Activated naive CD4-positive, alpha-beta T cell treated with anti-CD3 and anti-CD28 coated beads, Interleukin-2, amount 10 ng/mL, durations not matched to agents 7 days and 5 days (primary cell): ENCODE measurements at regions not wholly inside any gene's neighbourhood (a gene's known extent, or its start where the extent isn't known, plus 50 kb on each side); places are given as distances from the start of the nearest gene placed in this dataset.
A peak's percentile ranks its signal among the peaks of the same experiment; 100 is the strongest.

Source experiments
- CTCF ChIA-PET: fragments of 350-600 bp; sonication (Branson Sonifier 250); formaldehyde crosslinking; loops from one replicate; lab custom pipeline; 2021; ENCODE audit warnings: antibody characterized with exemption; lab: Charles Lee
- DNase-seq: peaks from one replicate; pipeline ENCODE4 v3.0.0-alpha.2; 2020
- H3K27ac Mint-ChIP-seq: one replicate; pipeline ENCODE4 v1.8.0; 2021; ENCODE audit warnings: mild to moderate bottlenecking, moderate library complexity, mixed read lengths
- H3K27me3 Mint-ChIP-seq: one replicate; pipeline ENCODE4 v1.8.0; 2021; ENCODE audit warnings: mild to moderate bottlenecking, mixed read lengths
- H3K36me3 Mint-ChIP-seq: one replicate; pipeline ENCODE4 v1.8.0; 2021; ENCODE audit warnings: mixed read lengths
- H3K4me1 Mint-ChIP-seq: one replicate; pipeline ENCODE4 v1.8.0; 2021; ENCODE audit warnings: mixed read lengths
- H3K4me3 Mint-ChIP-seq: one replicate; pipeline ENCODE4 v1.8.0; 2021; ENCODE audit warnings: mild to moderate bottlenecking, moderate library complexity, mixed read lengths
- H3K9me3 Mint-ChIP-seq: one replicate; pipeline ENCODE4 v1.8.0; 2021; ENCODE audit warnings: mixed read lengths

GRCh38 chr17:77475016-77475976, 334.5 kb downstream of the SEC14L1 start:
- H3K4me1 Mint-ChIP-seq = peaks cover 88% of the 10 kb centered on the region
- CTCF ChIA-PET = interaction anchor here (0.6 to 3.1 kb wide), 7 partner anchors 13 to 76 kb away, joined by 3 to 16 read pairs (median 3); no protein-coding TSS in a partner anchor
- H3K4me3 Mint-ChIP-seq = peak overlapping the region; percentile 10
- peak; percentile 67 for DNase-seq
- peak overlapping the region; percentile 60 for H3K27ac Mint-ChIP-seq
- H3K36me3 Mint-ChIP-seq = peaks cover 62% of the 10 kb centered on the region
- H3K9me3 Mint-ChIP-seq = no peaks in the 10 kb centered on the region
- H3K27me3 Mint-ChIP-seq = no peaks in the 10 kb centered on the region

- peaks cover 55% of the 10 kb centered on the region for H3K36me3 Mint-ChIP-seq
Observed at GRCh38 chr17:77476006-77476405, 335.2 kb downstream of the SEC14L1 start.

GRCh38 chr17:77476498-77476897, 335.7 kb downstream of the SEC14L1 start:
- no peak for DNase-seq

More at GRCh38 chr17:77476006-77476405, 335.2 kb downstream of the SEC14L1 start:
- Mint-ChIP-seq H3K27ac (no peak overlapping the region), H3K27me3 (no peaks in the 10 kb centered on the region), H3K4me3 (peak overlapping the region; percentile 10), H3K4me1 (peaks cover 81% of the 10 kb centered on the region), H3K9me3 (no peaks in the 10 kb centered on the region)
- DNase-seq = no peak
- CTCF ChIA-PET = interaction anchor here (3.1 kb wide), 1 partner anchor 45 kb away, joined by 16 read pairs; no protein-coding TSS in a partner anchor

GRCh38 chr17:77476931-77477805, 336.4 kb downstream of the SEC14L1 start:
- H3K4me3 Mint-ChIP-seq = no peak overlapping the region
- DNase-seq = no peak
- no peaks in the 10 kb centered on the region for H3K27me3 Mint-ChIP-seq
- peak overlapping the region; percentile 77 for H3K27ac Mint-ChIP-seq
- peaks cover 57% of the 10 kb centered on the region for H3K36me3 Mint-ChIP-seq
- CTCF ChIA-PET = interaction anchor here (0.8 to 3.1 kb wide), 4 partner anchors 19 to 48 kb away, joined by 3 to 16 read pairs (median 4); no protein-coding TSS in a partner anchor
- peaks cover 74% of the 10 kb centered on the region for H3K4me1 Mint-ChIP-seq
- no peaks in the 10 kb centered on the region for H3K9me3 Mint-ChIP-seq

More at GRCh38 chr17:77476498-77476897, 335.7 kb downstream of the SEC14L1 start:
- CTCF ChIA-PET = interaction anchor here (1.3 to 3.1 kb wide), 2 partner anchors 20 to 46 kb away, joined by 4 to 16 read pairs; no protein-coding TSS in a partner anchor
- no peaks in the 10 kb centered on the region for H3K27me3 Mint-ChIP-seq
- H3K4me3 Mint-ChIP-seq = no peak overlapping the region
- peaks cover 57% of the 10 kb centered on the region for H3K36me3 Mint-ChIP-seq
- peaks cover 79% of the 10 kb centered on the region for H3K4me1 Mint-ChIP-seq
- peak overlapping the region; percentile 77 for H3K27ac Mint-ChIP-seq
- no peaks in the 10 kb centered on the region for H3K9me3 Mint-ChIP-seq

- H3K4me1 Mint-ChIP-seq = peaks cover 63% of the 10 kb centered on the region
- H3K36me3 Mint-ChIP-seq = peaks cover 50% of the 10 kb centered on the region
- no peaks in the 10 kb centered on the region for H3K9me3 Mint-ChIP-seq
- DNase-seq = no peak
- H3K27me3 Mint-ChIP-seq = no peaks in the 10 kb centered on the region
- CTCF ChIA-PET = interaction anchor here (0.8 to 1.0 kb wide), 2 partner anchors 20 to 50 kb away, joined by 3 read pairs; no protein-coding TSS in a partner anchor
- H3K4me3 Mint-ChIP-seq = no peak overlapping the region
- no peak overlapping the region for H3K27ac Mint-ChIP-seq
Observed at GRCh38 chr17:77478281-77478680, 337.5 kb downstream of the SEC14L1 start.

GRCh38 chr17:77478899-77479298, 338.1 kb downstream of the SEC14L1 start:
- no peak for DNase-seq
- H3K36me3 Mint-ChIP-seq = peaks cover 46% of the 10 kb centered on the region
- H3K27me3 Mint-ChIP-seq = no peaks in the 10 kb centered on the region
- H3K4me3 Mint-ChIP-seq = no peak overlapping the region
- no peaks in the 10 kb centered on the region for H3K9me3 Mint-ChIP-seq
- peak overlapping the region; percentile 58 for H3K27ac Mint-ChIP-seq
- CTCF ChIA-PET = no interaction called here
- H3K4me1 Mint-ChIP-seq = peaks cover 56% of the 10 kb centered on the region

- H3K4me3 Mint-ChIP-seq = no peak overlapping the region
- peaks cover 43% of the 10 kb centered on the region for H3K36me3 Mint-ChIP-seq
- peak overlapping the region; percentile 19 for H3K27ac Mint-ChIP-seq
- no peaks in the 10 kb centered on the region for H3K9me3 Mint-ChIP-seq
- no peaks in the 10 kb centered on the region for H3K27me3 Mint-ChIP-seq
- CTCF ChIA-PET = no interaction called here
- DNase-seq = no peak
- peaks cover 49% of the 10 kb centered on the region for H3K4me1 Mint-ChIP-seq
Observed at GRCh38 chr17:77479372-77480198, 338.8 kb downstream of the SEC14L1 start.

- no peak for DNase-seq
- Mint-ChIP-seq H3K9me3 (no peaks in the 10 kb centered on the region), H3K4me3 (no peak overlapping the region), H3K27me3 (no peaks in the 10 kb centered on the region), H3K27ac (no peak overlapping the region), H3K4me1 (peaks cover 44% of the 10 kb centered on the region), H3K36me3 (peaks cover 39% of the 10 kb centered on the region)
- CTCF ChIA-PET = no interaction called here
Observed at GRCh38 chr17:77480199-77480508, 339.4 kb downstream of the SEC14L1 start.

- Mint-ChIP-seq H3K4me1 (peaks cover 39% of the 10 kb centered on the region), H3K27ac (no peak overlapping the region), H3K9me3 (no peaks in the 10 kb centered on the region), H3K27me3 (no peaks in the 10 kb centered on the region), H3K36me3 (peaks cover 34% of the 10 kb centered on the region), H3K4me3 (no peak overlapping the region)
- CTCF ChIA-PET = no interaction called here
- no peak for DNase-seq
Observed at GRCh38 chr17:77480509-77481215, 339.9 kb downstream of the SEC14L1 start.

- no peaks in the 10 kb centered on the region for H3K9me3 Mint-ChIP-seq
- CTCF ChIA-PET = no interaction called here
- no peak overlapping the region for H3K4me3 Mint-ChIP-seq
- no peak for DNase-seq
- peak overlapping the region; percentile 33 for H3K27ac Mint-ChIP-seq
- H3K36me3 Mint-ChIP-seq = peaks cover 40% of the 10 kb centered on the region
- H3K4me1 Mint-ChIP-seq = peaks cover 34% of the 10 kb centered on the region
- H3K27me3 Mint-ChIP-seq = no peaks in the 10 kb centered on the region
Observed at GRCh38 chr17:77481476-77482374, 341.0 kb downstream of the SEC14L1 start.

GRCh38 chr17:77482375-77483127, 341.8 kb downstream of the SEC14L1 start:
- H3K4me3 Mint-ChIP-seq = no peak overlapping the region
- no peaks in the 10 kb centered on the region for H3K9me3 Mint-ChIP-seq
- no peak overlapping the region for H3K27ac Mint-ChIP-seq
- H3K36me3 Mint-ChIP-seq = peaks cover 32% of the 10 kb centered on the region
- no peaks in the 10 kb centered on the region for H3K27me3 Mint-ChIP-seq
- no peak for DNase-seq
- CTCF ChIA-PET = interaction anchor here (0.6 to 1.2 kb wide), 2 partner anchors 53 to 538 kb away, joined by 4 read pairs; no protein-coding TSS in a partner anchor
- peaks cover 26% of the 10 kb centered on the region for H3K4me1 Mint-ChIP-seq
